ENCODE measurements at regions not wholly inside any gene's neighbourhood (a gene's known extent, or its start where the extent isn't known, plus 50 kb on each side); places are given as distances from the start of the nearest gene placed in this dataset.
"Not testable (repeated sequence)": the region's sequence is repeated elsewhere in the genome, so short reads cannot be mapped to it uniquely, and the experiment has no call there.

DNA sequence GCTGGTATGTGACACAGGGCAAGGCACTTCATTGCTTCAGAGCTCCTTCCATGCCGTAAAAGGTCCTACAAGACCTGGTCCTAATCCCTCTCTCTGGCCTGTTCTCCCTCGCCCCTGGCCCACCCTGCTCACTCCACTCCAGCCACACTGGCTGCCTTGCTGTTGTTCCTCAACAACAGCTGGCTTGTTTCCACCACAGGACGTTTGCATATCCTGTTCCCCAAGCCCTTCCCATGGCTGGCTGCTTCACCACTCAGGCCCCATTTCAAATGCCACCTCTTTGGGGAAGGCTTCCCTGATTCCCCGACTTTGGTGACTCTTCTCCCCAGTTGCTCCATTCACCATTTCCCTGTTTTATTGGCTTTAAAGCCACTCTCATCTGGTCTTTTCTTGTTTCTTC, 129.1 kb upstream of the ALDH3B2 start:
- not testable (repeated sequence) for DNase-seq

DNA sequence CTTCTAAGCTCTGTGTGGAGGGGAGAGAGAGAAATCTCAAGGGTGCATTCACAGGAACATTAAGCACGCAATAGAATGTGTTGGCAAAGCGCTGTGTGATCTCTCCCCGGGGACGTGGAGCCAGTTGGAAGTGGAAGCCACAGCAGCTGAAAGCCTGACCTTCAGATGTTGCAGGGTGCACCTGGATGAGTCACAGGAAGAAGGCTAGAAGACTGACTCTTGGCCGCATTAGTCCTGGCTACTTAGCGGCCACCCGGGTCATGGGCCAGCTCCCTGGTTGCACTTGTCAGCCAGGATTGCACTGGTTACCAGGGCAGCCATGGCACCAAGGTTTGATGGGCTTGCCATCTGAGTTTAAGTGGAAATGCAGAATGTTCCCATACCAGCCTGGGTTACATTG, 128.6 kb upstream of the ALDH3B2 start:
- not testable (repeated sequence) for DNase-seq

DNA sequence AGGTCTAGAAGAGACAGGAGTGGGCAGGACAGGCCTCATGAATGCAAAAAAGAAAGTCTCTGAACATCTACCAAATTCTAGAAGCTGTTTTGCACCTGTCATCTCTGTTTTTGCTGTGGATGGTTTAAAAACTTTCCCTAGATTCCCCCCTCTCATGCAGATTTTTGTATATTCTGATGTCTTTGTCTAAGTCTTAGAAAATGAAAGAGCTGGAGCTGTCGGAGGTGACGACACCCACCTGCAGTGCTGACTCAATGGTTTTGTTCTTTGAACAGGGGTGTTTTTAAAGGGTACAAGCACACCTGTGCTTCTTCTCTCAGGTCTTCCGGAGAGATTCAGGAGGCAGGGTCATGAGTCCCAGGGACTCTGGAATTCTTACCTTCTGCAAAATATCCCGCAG, 128.2 kb upstream of the ALDH3B2 start:
- not testable (repeated sequence) for DNase-seq

DNA sequence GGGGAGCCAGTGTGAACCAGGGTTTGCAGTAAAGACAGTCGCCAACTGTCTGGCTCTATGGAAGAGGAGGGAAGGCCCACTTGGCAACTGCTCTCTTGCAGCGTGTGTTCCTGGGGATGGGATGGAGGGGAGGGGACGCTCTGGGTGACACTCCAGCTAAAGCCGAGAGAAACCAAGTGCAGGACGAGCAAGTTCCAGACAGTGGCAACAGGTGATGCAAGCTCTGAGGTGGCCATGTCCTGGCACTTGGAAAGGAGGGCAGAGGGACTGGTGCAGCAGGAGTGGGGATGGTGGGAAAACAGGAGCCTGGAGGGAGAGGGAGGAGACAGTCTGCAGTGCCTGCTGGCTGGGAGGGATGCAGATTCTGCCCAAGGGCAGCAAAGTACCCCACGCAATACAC, 127.0 kb upstream of the ALDH3B2 start:
- DNase-seq, result not testable (repeated sequence)

DNA sequence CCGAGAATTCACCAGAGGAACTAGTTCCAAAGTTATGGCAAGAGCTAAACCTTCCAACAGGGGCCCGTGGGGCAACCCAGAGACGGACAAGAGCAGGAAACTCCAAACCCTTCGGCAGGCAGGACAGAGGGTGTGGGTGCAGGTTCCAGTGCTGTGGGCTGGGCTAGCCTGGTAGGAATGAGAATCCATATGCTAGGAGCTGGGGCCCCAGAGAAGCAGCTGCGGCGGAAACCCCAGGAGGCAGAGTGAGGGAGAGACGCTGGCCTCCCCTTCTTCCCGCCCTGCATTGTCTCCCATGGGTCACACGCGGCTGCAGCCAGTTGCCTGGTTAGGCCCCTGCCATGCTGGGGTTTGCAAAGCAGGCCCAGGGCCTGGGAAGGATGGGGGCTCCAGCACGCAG, 126.2 kb upstream of the ALDH3B2 start:
- DNase-seq, result not testable (repeated sequence)

DNA sequence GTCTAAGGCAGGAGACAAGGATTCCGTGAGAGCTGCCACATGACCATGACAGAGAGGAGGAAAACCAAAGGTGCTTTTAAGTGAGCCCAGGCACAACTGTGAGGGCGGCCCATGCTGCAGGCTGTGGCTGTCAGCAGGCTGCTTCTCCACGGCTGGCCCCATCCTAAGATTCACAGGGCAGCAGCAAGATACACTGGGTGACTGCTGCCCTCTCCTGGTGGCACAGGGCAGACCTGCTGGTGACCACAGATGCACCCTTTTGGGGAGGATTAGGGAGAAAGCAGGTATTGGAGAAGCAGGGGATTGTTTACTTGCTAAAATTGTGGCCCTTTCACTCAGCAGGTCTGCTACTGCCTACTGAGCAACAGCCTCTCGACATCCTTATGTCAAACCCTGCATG, 125.4 kb upstream of the ALDH3B2 start:
- not testable (repeated sequence) for DNase-seq

DNA sequence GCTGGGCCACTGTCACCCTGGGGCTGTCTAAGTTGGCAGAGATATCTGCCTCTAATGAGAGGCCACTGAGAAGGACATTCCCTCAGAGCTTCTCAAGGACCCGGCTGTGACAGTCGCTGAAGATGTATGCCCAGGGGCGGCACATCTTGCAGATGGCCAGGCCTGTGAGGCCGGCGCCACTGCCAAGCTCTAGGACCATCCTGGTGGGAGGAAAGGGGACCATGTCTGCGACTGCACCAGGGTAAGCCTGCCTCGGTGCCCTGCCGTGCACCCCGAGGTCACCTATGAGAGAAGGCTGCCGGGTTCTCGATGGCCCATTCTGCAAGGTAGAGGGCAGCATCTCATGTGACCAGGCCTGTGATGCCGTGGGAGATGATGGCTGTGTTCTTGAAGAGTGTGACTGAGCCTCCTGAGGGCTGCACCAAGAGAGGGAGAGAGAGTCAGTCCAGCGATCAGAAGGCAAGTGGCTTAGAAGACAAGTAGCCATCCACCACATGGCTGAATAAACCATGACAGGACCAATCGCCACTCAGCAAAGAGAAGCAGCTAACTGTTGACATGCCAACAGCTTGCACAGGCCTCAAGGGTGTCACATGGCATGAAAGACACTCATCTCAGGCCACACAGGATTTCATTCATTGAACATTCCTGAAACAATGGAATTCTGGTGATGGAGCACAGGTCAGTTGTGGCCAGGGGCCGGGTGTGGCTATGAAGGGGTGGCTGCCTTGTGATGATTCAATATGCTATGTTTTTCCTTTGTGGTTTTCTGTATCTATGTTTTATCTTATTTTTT, 123.5 kb upstream of the ALDH3B2 start:
- DNase-seq, result not testable (repeated sequence)

DNA sequence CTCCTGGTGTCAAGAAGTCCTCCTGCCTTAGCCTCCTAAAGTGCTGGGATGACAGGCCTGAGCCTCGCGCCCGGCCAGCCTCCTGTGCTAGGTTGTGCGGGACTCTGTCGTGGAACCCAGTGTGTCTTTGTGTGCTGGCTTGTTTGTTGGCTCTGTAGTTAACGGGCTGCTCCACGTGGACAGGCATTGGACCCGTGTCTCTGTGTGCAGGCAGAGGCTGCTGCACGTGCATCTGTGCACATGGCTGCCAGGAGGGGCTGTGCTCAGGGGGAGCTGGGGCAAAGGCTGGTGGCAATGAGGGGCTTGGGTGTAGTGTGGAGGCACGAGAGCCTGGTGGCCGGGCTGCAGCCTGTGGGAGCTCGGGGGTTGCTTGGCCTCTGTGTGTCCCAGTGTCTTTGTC, 121.3 kb upstream of the ALDH3B2 start:
- no peak for DNase-seq

DNA sequence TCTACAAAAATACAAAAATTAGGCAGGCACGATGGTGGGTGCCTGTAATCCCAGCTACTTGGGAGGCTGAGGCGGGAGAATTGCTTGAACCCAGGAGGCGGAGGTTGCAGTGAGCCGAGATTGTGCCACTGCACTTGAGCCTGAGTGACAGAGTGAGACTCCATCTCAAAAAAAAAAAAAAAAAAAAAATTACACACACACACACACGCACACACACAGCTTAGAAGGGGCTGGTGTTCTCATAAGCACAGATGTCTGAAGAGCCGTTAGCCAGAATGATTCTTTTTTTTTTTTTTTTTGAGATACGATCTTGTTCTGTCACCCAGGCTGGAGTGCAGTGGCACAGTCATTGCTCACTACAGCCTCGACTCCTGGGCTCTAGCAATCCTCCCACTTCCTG, 119.3 kb upstream of the ALDH3B2 start:
- DNase-seq, result not testable (repeated sequence)

DNA sequence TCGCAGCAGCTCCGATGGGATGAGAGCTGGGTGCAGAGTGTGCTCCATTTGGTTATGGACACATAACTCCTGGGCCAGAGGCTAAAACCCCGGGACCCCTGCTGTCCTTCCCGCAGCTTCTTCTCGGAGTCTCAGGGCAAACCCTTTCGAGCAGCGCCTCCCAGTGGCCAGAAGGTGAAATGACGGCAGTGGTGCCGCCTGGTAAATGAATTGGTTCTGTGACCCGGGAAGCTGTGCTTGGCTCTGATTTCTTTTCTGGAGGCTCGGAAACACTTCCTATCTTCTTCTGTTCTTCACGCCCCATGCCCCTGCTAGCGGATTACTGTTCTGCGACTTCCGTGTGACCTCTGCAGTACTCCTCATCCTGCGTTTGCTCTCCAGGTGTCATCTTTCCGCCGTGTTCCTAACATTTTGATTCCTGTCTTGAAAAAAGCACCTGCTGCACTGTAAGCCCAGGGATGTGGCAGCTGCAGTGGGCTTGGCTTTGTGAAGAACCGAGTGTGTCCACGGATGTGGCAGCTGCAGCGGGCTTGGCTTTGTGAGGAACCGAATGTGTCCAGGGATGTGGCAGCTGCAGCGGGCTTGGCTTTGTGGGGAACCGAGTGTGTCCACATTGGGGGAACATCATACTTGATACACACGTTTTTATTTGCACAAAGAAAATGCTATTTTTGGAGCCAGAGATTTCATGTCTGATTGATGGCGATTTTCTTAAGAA, 118.0 kb upstream of the ALDH3B2 start:
- not testable (repeated sequence) for DNase-seq

DNA sequence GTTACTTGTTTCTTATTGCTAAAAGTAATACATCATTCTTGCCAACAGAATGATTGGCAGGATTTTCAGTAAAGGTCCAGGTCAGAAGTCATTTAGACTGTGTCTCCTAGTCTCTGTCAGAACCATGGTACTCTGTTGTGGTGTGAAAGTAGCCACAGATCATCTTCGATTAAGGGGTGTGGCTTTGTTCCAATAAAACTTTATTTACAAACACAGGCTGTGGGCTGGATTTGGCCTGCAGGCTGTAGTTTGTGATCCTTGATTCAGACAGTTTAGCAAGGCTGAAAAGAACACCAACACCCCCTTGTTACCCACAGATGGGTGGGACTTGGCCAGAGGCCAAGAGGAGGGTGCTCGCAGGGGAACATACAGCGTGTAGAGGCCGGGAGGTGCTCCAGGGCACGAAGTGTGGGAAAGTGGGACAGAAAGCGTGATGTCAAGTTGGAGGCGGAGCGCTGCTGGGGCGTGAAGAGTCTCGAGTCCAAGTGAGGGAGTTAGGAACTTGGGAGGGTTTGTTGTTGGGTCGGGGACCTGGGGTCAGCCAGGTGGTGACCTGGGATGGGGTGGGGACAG, 117.3 kb upstream of the ALDH3B2 start:
- DNase-seq, result not testable (repeated sequence)

DNA sequence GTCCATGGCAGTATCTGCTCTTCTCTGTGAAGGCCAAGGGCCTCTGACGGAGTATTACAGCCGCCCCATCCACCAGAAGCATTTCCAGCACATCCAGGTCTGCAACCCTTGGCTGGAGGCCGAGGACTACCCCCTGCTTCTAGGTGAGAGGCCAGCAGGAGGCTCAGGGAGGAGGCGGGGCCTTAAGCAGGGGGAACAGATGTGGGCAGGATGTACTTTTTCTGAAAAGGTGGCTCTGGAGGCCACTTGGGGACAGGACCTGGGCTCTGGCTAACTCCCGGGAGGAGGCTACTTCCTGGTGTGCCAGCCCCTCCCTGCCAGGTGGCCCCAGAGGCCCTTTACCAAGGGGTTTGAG, 113.9 kb upstream of the ALDH3B2 start:
- not testable (repeated sequence) for DNase-seq

DNA sequence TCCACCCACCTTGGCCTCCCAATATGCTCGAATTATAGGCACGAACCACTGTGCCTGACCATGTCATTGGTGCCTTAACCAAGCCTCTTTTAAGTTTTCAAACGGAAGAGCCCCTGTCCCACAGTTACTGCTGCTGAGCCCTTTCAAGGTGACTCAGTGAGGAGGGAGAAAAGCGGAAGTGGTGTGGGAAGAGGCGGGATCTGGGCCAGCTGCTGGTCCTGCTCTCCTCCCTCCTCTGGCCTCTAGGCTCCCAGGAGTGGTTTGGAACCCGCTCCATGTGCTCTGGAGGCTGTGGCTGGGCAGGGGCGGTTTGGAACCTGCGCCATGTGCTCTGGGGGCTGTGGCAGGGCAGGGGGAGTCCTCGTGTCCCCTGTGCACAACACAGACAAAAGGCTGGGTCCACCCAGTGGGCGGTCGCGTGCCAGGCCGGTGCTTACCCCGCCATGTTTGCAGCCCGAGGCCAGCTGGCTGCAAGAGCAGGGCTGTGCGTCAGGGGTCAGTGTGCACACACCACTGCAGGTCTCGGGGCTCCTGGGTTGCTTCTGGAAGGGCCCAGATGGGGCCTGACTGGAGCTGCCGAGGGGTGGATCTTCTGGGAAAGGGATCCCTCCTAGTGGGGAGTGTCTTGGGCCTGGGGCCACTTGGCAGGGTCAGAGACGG, 113.4 kb upstream of the ALDH3B2 start:
- not testable (repeated sequence) for DNase-seq

DNA sequence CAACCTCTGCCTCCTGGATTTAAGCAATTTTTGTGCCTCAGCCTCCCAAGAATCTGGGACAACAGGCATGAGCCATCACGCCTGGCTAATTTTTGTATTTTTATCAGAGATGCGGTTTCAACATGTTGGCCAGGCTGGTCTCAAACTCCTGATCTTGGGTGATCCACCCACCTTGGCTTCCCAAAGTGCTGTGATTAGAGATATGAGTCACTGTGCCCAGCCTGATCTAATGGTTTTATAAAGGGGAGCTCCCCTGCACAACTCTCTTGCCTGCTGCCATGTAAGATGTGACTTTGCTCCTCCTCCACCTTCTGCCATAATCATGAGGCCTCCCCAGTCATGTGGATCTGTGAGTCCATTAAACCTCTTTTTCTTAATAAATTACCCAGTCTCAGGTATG, 107.5 kb upstream of the ALDH3B2 start:
- not testable (repeated sequence) for DNase-seq

DNA sequence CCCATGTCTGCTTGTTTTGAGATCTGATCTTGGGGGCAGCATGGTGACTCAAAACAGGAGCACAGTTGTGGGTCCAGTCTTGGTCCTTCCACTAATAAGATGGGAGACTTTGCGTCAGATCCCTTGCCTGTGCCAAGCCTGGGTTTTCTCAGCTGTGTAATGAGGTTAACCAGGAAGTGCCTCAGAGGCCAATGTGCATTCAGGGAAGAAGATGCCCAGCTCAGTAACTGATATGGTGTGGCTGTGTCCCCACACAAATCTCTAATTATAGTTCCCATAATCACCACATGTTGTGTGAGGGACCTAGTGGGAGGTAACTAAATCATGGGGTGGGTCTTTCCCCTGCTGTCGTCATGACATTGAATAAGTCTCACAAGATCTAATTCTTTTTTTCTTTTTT, 107.1 kb upstream of the ALDH3B2 start:
- not testable (repeated sequence) for DNase-seq

DNA sequence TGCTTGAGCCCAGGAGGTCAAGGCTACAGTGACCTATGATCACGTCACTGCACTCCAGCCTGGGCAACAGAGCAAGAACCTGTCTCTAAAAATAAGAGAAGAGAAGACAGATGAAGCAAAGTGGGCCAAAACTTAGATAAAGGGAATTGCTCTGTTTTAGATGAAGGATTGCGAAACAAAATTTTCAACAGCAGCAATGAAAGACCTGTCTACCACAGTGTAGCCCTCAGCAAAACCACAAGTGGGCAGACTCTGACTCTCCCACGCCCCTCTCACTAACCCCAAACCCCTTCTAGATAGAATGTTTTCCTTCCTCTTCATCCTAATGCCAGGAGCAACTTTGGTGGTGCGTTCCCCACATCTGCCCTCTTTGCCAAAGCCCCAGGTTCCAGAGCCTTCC, 105.6 kb upstream of the ALDH3B2 start:
- DNase-seq, result no peak

DNA sequence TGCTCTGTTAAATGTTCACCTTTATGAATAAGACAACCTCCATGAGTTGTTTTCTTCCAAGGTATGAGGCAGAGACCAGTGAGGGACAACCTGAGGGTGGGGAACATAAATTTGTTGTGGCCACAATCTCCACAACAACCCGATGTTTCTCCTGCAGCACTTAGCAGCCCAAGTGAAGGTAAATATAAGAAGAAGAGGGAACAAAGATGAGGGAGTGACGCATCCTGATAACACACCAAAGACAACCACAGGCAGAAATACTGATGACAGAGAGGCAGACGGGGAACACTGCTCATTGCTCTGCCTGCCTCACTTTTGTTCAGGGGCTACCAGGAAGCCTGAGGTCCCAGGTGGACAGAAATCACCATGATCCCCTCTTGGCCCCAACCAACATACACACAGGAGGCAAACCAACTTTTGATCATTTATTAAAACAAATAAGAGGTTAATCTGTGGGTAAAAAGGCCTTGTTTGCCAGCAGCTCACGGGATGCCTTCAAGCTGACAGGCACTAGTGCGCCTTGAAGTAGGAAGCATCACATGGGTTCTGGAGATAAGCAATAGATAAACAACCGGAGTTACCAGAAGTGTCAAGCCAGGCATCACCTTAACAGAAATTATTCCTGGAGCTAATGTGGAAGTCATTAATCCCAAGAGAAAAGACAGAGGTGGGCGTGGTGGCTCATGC, 104.9 kb upstream of the ALDH3B2 start:
- DNase-seq, result not testable (repeated sequence)

DNA sequence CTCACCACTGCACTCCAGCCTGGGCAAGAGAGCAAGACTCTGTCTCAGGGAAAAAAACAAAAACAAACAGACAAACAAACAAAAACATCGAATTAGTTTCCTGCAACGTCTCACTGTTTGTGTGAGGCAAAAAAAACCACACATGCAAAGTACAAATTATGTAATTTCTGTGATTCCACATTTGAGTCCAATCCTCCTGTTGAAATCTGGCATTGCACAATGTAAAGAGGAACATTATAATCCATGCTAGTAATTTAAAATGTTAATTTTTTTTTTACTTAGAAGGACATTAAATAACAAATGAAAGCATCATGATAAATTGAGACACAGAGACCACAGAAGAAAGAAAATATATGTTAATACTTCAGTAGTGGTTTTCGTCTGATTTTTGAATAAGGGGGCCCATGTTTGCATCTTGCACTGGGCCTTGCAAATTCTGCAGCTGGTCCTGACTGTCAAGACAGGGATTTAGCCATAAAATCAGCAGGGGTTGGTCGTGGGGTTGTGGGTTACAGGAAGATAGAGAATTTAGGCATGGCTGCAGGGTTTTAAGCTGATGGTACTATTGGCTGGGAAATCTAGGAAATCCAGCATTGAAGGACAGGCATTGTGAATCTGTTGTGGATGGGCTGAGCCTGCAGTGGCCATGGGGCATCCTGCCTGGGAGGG, 102.6 kb upstream of the ALDH3B2 start:
- DNase-seq, result no peak

DNA sequence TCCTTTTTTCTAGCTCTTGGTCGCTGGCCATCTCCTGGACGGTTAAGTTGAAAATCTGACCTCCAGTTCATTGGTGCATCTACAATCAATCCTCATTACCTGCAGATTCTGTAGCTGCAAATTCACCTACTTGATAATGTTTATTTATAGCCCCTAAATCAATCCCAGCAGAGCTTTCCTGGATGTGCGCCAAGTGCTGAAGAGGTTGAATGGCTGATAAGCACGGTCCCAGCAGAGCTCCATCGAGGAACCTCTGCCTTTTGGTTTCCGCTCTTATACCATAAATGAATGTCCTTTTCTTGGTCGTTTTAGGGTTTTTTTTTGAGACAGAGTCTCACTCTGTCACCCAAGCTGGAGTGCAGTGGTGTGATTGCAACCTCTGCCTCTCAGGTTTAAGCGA, 99.8 kb upstream of the ALDH3B2 start:
- DNase-seq, result not testable (repeated sequence)

DNA sequence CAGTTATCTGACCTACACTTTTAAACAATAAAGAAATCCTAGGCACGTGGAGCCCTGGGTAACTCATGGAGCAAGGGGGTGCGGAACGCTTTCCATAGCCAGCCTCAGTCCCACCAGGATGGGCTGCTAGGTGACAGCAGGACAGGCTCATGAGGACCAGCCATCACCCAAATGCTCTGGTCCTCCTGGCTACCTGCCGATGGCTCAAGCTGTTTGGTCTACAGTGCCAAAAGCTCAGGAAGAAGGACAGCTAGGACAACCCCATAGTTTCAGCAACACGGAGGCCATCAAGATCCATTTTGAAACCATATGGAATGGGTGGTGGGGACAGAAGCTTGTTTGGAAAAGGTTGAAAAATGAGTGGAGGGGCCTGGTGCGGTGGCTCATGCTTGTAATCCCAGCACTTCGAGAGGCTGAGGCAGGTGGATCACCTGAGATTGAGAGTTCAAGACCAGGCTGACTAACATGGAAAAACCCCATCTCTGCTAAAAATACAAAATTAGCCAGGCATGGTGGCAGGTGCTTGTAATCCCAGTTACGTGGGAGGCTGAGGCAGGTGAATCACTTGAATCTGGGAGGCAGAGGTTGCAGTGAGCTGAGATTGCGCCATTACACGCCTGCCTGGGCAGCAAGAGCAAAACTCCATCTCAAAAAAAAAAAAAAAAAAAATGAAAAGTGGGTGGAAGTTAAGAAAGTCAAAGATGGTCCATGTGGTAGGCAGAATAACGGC, 93.7 kb upstream of the ALDH3B2 start:
- not testable (repeated sequence) for DNase-seq

DNA sequence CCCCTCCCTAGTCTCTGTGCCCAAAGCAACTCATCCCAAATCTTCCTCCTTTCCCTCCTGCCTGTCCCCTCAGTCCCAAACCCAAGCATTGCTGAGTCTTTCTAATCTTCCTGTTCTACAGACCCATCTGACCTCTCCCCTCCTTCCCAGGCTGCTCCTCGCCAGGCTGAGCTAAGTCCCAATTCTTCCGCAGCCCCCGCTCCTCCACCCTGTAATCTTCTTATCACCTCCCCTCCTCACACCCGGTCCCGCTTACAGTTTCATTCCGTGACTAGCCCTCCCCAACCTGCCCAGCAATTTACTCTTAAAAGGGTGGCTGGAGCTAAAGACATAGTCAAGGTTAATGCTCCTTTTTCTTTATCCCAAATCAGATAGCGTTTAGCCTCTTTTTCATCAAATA, 86.8 kb upstream of the ALDH3B2 start:
- not testable (repeated sequence) for DNase-seq

DNA sequence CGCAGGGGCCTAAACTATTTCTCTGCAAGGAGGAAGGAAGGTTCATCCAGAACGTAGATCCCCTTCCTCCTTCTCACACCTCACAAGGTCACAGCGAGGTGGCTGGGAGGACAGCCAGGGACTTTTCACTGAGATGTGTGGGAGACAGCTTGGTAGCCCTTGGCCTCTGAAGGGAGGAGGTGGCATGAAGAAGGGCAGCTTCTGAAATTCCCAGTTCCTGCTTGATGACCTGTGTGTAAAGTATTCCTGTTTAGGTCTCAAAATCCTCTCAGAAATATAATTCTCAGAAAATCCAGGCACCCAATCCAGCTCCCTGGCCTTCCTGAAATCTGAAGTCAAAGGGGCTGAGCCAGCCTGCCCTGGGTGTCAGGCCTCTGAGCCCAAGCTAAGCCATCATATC, 84.9 kb upstream of the ALDH3B2 start:
- not testable (repeated sequence) for DNase-seq
